ENCODE measurements at regions not wholly inside any gene's neighbourhood (a gene's known extent, or its start where the extent isn't known, plus 50 kb on each side); places are given as distances from the start of the nearest gene placed in this dataset.

GRCh38 chr7:3138206-3138605 is 94.5 kb upstream of the CARD11 start:
- Histone ChIP-seq H3K36me3 (ENCODE audit: insufficient read depth, low read length) (no peaks in the 10 kb centered on the region), H3K4me3 (ENCODE audit: low read length) (no peak overlapping the region), H3K27ac (ENCODE audit: low read length) (no peak overlapping the region), H3K4me2 (ENCODE audit: low read length) (no peak overlapping the region), H2AFZ (ENCODE audit: low read depth, low read length) (no peak overlapping the region), H4K20me1 (ENCODE audit: insufficient read depth) (no peaks in the 10 kb centered on the region), H3K9me2 (ENCODE audit: insufficient read depth, low read length) (no peaks in the 10 kb centered on the region), H3F3A (ENCODE audit: insufficient read depth, low read length, poor library complexity, severe bottlenecking) (no peaks in the 10 kb centered on the region), H3K79me2 (replicated peaks; ENCODE audit: insufficient read depth, low read length) (no peaks in the 10 kb centered on the region), H3K9me3 (ENCODE audit: low read length) (no peaks in the 10 kb centered on the region), H3K9ac (ENCODE audit: low read length) (no peak overlapping the region), H3K27me3 (ENCODE audit: insufficient read depth, low read depth, low read length) (no peaks in the 10 kb centered on the region)
- TF ChIP-seq EZH2 (IDR thresholded peaks at IDR 0.05; ENCODE audit: borderline replicate concordance, insufficient read depth, low read length, poor library complexity, severe bottlenecking) = no peak
- no peak for TF ChIP-seq REST (IDR thresholded peaks at IDR 0.05; ENCODE audit: borderline replicate concordance)
- TF ChIP-seq EP300 (conservative IDR thresholded peaks at IDR 0.05; ENCODE audit: poor library complexity, severe bottlenecking) = no peak
- no peak for TF ChIP-seq RAD21 (conservative IDR thresholded peaks at IDR 0.05)
- TF ChIP-seq POLR2AphosphoS5 (IDR thresholded peaks at IDR 0.05) = no peak
- no peak for TF ChIP-seq TAF1 (IDR thresholded peaks at IDR 0.05; ENCODE audit: low read depth)
- TF ChIP-seq SMC3 (conservative IDR thresholded peaks at IDR 0.05; ENCODE audit: poor library complexity) = no peak
- no peak for TF ChIP-seq MXI1 (conservative IDR thresholded peaks at IDR 0.05; ENCODE audit: poor library complexity, severe bottlenecking)
- TF ChIP-seq CTCF (IDR thresholded peaks at IDR 0.05; ENCODE audit: poor library complexity, severe bottlenecking) = no peak

GRCh38 chr7:3138997-3139396 is 95.3 kb upstream of the CARD11 start:
- Histone ChIP-seq H3K4me2 (ENCODE audit: low read length) (no peak overlapping the region), H3K27me3 (ENCODE audit: insufficient read depth, low read depth, low read length) (no peaks in the 10 kb centered on the region)

More at GRCh38 chr7:3138997-3139396, 95.3 kb upstream of the CARD11 start:
- Histone ChIP-seq H3K9me2 (ENCODE audit: insufficient read depth, low read length) (no peaks in the 10 kb centered on the region), H3K9ac (ENCODE audit: low read length) (no peak overlapping the region), H4K20me1 (ENCODE audit: insufficient read depth) (no peaks in the 10 kb centered on the region), H3K9me3 (ENCODE audit: low read length) (no peaks in the 10 kb centered on the region), H2AFZ (ENCODE audit: low read depth, low read length) (no peak overlapping the region), H3K79me2 (replicated peaks; ENCODE audit: insufficient read depth, low read length) (no peaks in the 10 kb centered on the region), H3K4me3 (ENCODE audit: low read length) (no peak overlapping the region), H3K27ac (ENCODE audit: low read length) (no peak overlapping the region), H3F3A (ENCODE audit: insufficient read depth, low read length, poor library complexity, severe bottlenecking) (no peaks in the 10 kb centered on the region), H3K36me3 (ENCODE audit: insufficient read depth, low read length) (no peaks in the 10 kb centered on the region)
- TF ChIP-seq TAF1 (IDR thresholded peaks at IDR 0.05; ENCODE audit: low read depth) (no peak), POLR2AphosphoS5 (IDR thresholded peaks at IDR 0.05) (no peak), RAD21 (conservative IDR thresholded peaks at IDR 0.05) (no peak), SMC3 (conservative IDR thresholded peaks at IDR 0.05; ENCODE audit: poor library complexity) (no peak), REST (IDR thresholded peaks at IDR 0.05; ENCODE audit: borderline replicate concordance) (no peak), MXI1 (conservative IDR thresholded peaks at IDR 0.05; ENCODE audit: poor library complexity, severe bottlenecking) (no peak)

Measured in neural cell (in vitro differentiated cells).